Caki2 (cell line): ENCODE measurements at regions not wholly inside any gene's neighbourhood (a gene's known extent, or its start where the extent isn't known, plus 50 kb on each side); places are given as distances from the start of the nearest gene placed in this dataset.
"Not testable (repeated sequence)": the region's sequence is repeated elsewhere in the genome, so short reads cannot be mapped to it uniquely, and the experiment has no call there.

Experiments used
- DNase-seq: peaks from one replicate; pipeline ENCODE4 v3.0.0-alpha.2; 2015; ENCODE audit warnings: low read depth
- in situ Hi-C: cut with HindIII; loops from 2 replicates; pipeline ENCODE4 v1.10.0; 2016; ENCODE audit warnings: low sequenced_read_pairs, low pct_unique_long_range_greater_than_20kb, mixed read lengths

GRCh38 chr4:137819964-137820383, 287.7 kb upstream of the PCDH18 start:
- in situ Hi-C loops, result no loop called here
- DNase-seq, result peak; percentile 23

- no peak for DNase-seq
- in situ Hi-C loops, result no loop called here
Measured at GRCh38 chr4:137812258-137812657, 280.0 kb upstream of the PCDH18 start.

- in situ Hi-C loops, result no loop called here
- DNase-seq, result no peak
Measured at GRCh38 chr4:137806420-137806819, 274.1 kb upstream of the PCDH18 start.

GRCh38 chr4:137804906-137805495, 272.7 kb upstream of the PCDH18 start:
- in situ Hi-C loops, result no loop called here
- DNase-seq, result no peak

GRCh38 chr4:137800861-137801260, 268.6 kb upstream of the PCDH18 start:
- in situ Hi-C loops, result no loop called here
- DNase-seq, result no peak

- in situ Hi-C loops, result no loop called here
Measured at GRCh38 chr4:137794764-137795254, 262.5 kb upstream of the PCDH18 start.

GRCh38 chr4:137789263-137789662, 257.0 kb upstream of the PCDH18 start:
- in situ Hi-C loops, DNase-seq: not testable (repeated sequence)

More at GRCh38 chr4:137794764-137795254, 262.5 kb upstream of the PCDH18 start:
- DNase-seq, result no peak

- DNase-seq, in situ Hi-C loops: not testable (repeated sequence)
Measured at GRCh38 chr4:137783923-137784322, 251.6 kb upstream of the PCDH18 start.

- DNase-seq, result no peak
- in situ Hi-C loops, result no loop called here
Measured at GRCh38 chr4:137775701-137776100, 243.4 kb upstream of the PCDH18 start.

- no peak for DNase-seq
- in situ Hi-C loops, result no loop called here
Measured at GRCh38 chr4:137774501-137774900, 242.2 kb upstream of the PCDH18 start.

GRCh38 chr4:137768881-137769280, 236.6 kb upstream of the PCDH18 start:
- in situ Hi-C loops, result no loop called here
- DNase-seq, result no peak

- no peak for DNase-seq
- in situ Hi-C loops, result no loop called here
Measured at GRCh38 chr4:137768196-137768595, 235.9 kb upstream of the PCDH18 start.

- no peak for DNase-seq
- in situ Hi-C loops, result no loop called here
Measured at GRCh38 chr4:137762591-137762990, 230.3 kb upstream of the PCDH18 start.

- in situ Hi-C loops, result no loop called here
- DNase-seq, result peak; percentile 65
Measured at GRCh38 chr4:137754652-137755471, 222.6 kb upstream of the PCDH18 start.

- no peak for DNase-seq
- in situ Hi-C loops, result no loop called here
Measured at GRCh38 chr4:137749466-137749865, 217.2 kb upstream of the PCDH18 start.

- in situ Hi-C loops, result no loop called here
- DNase-seq, result no peak
Measured at GRCh38 chr4:137748616-137749015, 216.3 kb upstream of the PCDH18 start.

- in situ Hi-C loops, result no loop called here
- no peak for DNase-seq
Measured at GRCh38 chr4:137740141-137740540, 207.8 kb upstream of the PCDH18 start.

GRCh38 chr4:137739391-137739790, 207.1 kb upstream of the PCDH18 start:
- no peak for DNase-seq
- in situ Hi-C loops, result no loop called here

- DNase-seq, result no peak
- in situ Hi-C loops, result no loop called here
Measured at GRCh38 chr4:137738375-137738990, 206.2 kb upstream of the PCDH18 start.
